HL-60 (cell line): ENCODE measurements at regions not wholly inside any gene's neighbourhood (a gene's known extent, or its start where the extent isn't known, plus 50 kb on each side); places are given as distances from the start of the nearest gene placed in this dataset.

ENCODE experiments used
- DNase-seq, 2 experiments: peaks; one replicate each; pipeline ENCODE4 v3.0.0-alpha.2; 2010 to 2020; ENCODE audit warnings: low read depth in 1 of 2, low spot score in 1 of 2
- H3K27ac ChIP-seq: fragments of 250-450 bp; sonication (Bioruptor Pico); replicated peaks from 2 replicates; pipeline ENCODE4 v1.5.1; 2020; ENCODE audit warnings: mild to moderate bottlenecking, moderate library complexity
- H3K27me3 ChIP-seq: fragments of 250-450 bp; sonication (Bioruptor Pico); 2 replicates; pipeline ENCODE4 v1.5.1; 2021; ENCODE audit warnings: mild to moderate bottlenecking, moderate library complexity; ENCODE audit not compliant: insufficient read depth, poor library complexity, severe bottlenecking
- H3K4me3 ChIP-seq: replicated peaks from 2 replicates; pipeline ENCODE4 v1.5.1; 2011; ENCODE audit warnings: mild to moderate bottlenecking, control low read depth, low read length; ENCODE audit not compliant: insufficient read depth
- GABPA ChIP-seq: IDR thresholded peaks from 2 replicates; pipeline ENCODE4 v1.6.1; 2012; ENCODE audit warnings: low read depth
- POLR2AphosphoS5 ChIP-seq: IDR thresholded peaks from 2 replicates; pipeline ENCODE4 v1.6.1; 2012; ENCODE audit warnings: low read depth
- SPI1 ChIP-seq: IDR thresholded peaks from 2 replicates; pipeline ENCODE4 v1.6.1; 2012; ENCODE audit warnings: low read depth, mild to moderate bottlenecking, borderline replicate concordance
- TF ChIP-seq, protein P1 (sequence below): IDR thresholded peaks from 2 replicates; pipeline ENCODE4 v1.6.1; 2012; ENCODE audit warnings: low read depth; ENCODE audit not compliant: insufficient replicate concordance
- TF ChIP-seq, protein P2 (sequence below): IDR thresholded peaks from one replicate; pipeline ENCODE4 v1.5.1; 2011; ENCODE audit warnings: low read length, control low read depth, inconsistent platforms; ENCODE audit not compliant: insufficient read depth

DNA sequence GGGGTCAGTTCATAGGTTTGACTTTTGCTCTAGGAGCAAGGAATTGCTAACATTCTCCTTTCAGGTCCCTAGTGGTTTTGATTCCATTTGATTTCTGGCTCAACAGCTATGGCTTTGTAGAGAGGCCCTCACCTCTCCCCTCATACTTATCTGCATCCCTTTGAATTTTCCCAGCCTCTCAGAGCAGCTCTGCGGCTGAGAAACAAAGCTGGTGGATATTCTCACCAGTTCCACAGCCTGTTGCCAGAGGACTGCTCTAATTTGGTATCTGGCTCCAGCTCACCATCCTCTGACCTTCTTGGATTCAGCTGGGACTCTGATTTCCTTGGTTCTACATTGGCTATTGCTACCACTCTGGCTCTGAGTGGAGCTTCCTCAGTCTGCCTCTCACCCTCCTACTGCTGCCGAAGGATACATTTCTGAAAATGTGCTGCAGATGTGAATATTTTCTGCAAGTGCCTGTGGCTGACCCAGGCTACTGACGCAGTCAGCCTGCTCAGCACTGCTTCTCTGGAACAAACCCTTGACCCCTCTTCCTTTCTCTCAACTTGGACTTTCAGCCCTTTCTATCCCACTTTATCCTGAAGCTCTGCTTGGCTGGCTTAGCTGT is 110.9 kb upstream of the ENPEP start:
- Histone ChIP-seq H3K27ac (no peak overlapping the region), H3K4me3 (no peak overlapping the region), H3K27me3 (no peaks in the 10 kb centered on the region)
- TF ChIP-seq POLR2AphosphoS5: no peak
- TF ChIP-seq, protein P1, sequence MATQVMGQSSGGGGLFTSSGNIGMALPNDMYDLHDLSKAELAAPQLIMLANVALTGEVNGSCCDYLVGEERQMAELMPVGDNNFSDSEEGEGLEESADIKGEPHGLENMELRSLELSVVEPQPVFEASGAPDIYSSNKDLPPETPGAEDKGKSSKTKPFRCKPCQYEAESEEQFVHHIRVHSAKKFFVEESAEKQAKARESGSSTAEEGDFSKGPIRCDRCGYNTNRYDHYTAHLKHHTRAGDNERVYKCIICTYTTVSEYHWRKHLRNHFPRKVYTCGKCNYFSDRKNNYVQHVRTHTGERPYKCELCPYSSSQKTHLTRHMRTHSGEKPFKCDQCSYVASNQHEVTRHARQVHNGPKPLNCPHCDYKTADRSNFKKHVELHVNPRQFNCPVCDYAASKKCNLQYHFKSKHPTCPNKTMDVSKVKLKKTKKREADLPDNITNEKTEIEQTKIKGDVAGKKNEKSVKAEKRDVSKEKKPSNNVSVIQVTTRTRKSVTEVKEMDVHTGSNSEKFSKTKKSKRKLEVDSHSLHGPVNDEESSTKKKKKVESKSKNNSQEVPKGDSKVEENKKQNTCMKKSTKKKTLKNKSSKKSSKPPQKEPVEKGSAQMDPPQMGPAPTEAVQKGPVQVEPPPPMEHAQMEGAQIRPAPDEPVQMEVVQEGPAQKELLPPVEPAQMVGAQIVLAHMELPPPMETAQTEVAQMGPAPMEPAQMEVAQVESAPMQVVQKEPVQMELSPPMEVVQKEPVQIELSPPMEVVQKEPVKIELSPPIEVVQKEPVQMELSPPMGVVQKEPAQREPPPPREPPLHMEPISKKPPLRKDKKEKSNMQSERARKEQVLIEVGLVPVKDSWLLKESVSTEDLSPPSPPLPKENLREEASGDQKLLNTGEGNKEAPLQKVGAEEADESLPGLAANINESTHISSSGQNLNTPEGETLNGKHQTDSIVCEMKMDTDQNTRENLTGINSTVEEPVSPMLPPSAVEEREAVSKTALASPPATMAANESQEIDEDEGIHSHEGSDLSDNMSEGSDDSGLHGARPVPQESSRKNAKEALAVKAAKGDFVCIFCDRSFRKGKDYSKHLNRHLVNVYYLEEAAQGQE: no peak
- TF ChIP-seq SPI1: no peak
- TF ChIP-seq, protein P2, sequence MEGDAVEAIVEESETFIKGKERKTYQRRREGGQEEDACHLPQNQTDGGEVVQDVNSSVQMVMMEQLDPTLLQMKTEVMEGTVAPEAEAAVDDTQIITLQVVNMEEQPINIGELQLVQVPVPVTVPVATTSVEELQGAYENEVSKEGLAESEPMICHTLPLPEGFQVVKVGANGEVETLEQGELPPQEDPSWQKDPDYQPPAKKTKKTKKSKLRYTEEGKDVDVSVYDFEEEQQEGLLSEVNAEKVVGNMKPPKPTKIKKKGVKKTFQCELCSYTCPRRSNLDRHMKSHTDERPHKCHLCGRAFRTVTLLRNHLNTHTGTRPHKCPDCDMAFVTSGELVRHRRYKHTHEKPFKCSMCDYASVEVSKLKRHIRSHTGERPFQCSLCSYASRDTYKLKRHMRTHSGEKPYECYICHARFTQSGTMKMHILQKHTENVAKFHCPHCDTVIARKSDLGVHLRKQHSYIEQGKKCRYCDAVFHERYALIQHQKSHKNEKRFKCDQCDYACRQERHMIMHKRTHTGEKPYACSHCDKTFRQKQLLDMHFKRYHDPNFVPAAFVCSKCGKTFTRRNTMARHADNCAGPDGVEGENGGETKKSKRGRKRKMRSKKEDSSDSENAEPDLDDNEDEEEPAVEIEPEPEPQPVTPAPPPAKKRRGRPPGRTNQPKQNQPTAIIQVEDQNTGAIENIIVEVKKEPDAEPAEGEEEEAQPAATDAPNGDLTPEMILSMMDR: no peak
- TF ChIP-seq GABPA: no peak
- DNase-seq: no peak

DNA sequence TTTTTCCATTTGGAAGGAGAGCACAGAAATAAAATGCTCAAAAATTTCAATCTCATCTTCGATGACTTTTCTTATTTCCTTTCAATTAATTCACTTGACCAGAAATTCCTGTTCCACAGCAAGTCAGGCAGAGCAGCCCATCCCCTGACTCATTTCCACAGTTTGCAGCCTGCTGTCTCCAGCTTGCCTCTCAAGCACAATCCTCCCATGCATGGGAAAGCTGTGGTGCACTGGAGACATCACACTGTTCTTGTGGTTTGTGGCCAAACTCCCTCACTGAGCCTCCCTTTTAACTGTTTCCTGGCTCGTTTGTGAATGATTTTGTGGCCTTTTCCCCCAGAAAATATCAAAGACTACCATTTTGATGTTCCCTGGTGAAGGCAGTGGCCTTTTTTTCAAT is 114.0 kb upstream of the ENPEP start:
- peak in 1 of 2 experiments; percentile 12 for DNase-seq
- TF ChIP-seq, protein P2: no peak
- TF ChIP-seq POLR2AphosphoS5: 0 out of 2 replicates have a peak, but pooled peaks have one; percentile 30
- Histone ChIP-seq H3K4me3 (no peak overlapping the region), H3K27me3 (no peaks in the 10 kb centered on the region), H3K27ac (no peak overlapping the region)

DNA sequence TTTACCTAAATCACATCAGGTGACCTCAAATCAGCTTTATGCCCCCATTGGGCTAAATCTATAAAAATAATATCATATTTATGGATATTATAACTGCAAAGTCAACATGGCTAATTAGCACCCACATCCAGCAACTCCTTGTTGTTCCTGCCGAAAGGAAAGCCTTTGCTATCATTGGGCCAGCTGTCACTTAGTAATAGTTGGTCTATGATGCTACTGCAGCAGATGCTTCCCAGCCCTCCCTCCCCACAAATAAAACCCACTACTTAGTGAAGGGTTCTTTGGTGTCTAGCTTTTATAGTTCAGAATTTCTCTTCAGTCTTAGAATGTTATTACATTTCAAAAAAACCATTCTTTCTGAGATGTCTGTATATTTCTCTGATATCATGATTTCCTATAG is 116.9 kb upstream of the ENPEP start:
- TF ChIP-seq GABPA: no peak
- TF ChIP-seq, protein P2: no peak
- no peak for TF ChIP-seq SPI1
- no peak for TF ChIP-seq POLR2AphosphoS5
- TF ChIP-seq, protein P1: no peak
- no peak for DNase-seq
- Histone ChIP-seq H3K4me3 (no peak overlapping the region), H3K27ac (no peak overlapping the region), H3K27me3 (no peaks in the 10 kb centered on the region)

DNA sequence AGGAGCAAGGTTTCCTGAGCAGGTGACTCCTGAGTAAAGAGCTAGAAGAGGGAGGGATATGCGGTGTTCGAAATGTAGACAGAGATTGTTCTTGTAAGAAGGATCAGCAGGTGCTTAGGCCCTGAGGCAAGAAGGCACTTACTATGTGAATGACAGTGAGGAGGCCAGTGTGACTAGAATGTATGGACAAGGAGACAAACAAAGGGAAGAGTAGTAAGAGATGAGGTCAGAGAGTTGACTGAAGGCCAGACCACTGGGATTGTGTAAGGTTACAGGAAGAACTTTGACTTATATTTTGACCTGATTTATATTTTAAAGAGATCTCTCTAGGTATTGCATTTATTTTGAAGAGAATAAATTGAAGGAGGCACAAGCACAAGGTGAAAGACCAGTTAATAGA is 118.4 kb upstream of the ENPEP start:
- DNase-seq: no peak
- H3K27me3 ChIP-seq: no peaks in the 10 kb centered on the region
- H3K4me3 ChIP-seq: no peak overlapping the region
- TF ChIP-seq, protein P2: no peak
- H3K27ac ChIP-seq: no peak overlapping the region
